OCI-LY7 (cell line): ENCODE measurements at regions not wholly inside any gene's neighbourhood (a gene's known extent, or its start where the extent isn't known, plus 50 kb on each side); places are given as distances from the start of the nearest gene placed in this dataset.

Experiments used
- BruUV-seq: library from RNA; stranded (reverse); fragments of 400-500 nt; replicated peaks from 2 replicates; lab custom pipeline; 2021; lab: Mats Ljungman, UMichigan
- CTCF ChIA-PET: fragments of 300-600 bp; sonication (Branson Sonifier 250); formaldehyde crosslinking; loops from one replicate; lab custom pipeline; 2022; ENCODE audit warnings: antibody characterized with exemption; ENCODE audit not compliant: unreplicated experiment; lab: Charles Lee
- POLR2A ChIA-PET: fragments of 300-600 bp; sonication (Branson Sonifier 250); formaldehyde crosslinking; loops from one replicate; lab custom pipeline; 2022; ENCODE audit warnings: antibody characterized with exemption; lab: Charles Lee
- DNase-seq: peaks from one replicate; pipeline ENCODE4 v3.0.0-alpha.2; 2015; ENCODE audit warnings: low spot score
- H2AFZ ChIP-seq: fragments of 200-600 bp; sonication (generic), shearing (Covaris generic); 2 replicates; pipeline ENCODE4 v1.6.1; 2014; ENCODE audit warnings: mild to moderate bottlenecking, antibody characterized with exemption, low read length, moderate library complexity
- H3K27ac ChIP-seq: fragments of 200-600 bp; sonication (generic); 2 replicates; pipeline ENCODE4 v1.5.1; 2014; ENCODE audit warnings: mixed run types, low read depth, mild to moderate bottlenecking, moderate library complexity, low read length, inconsistent platforms; ENCODE audit not compliant: poor library complexity, severe bottlenecking
- H3K36me3 ChIP-seq: fragments of 200-600 bp; sonication (generic); 2 replicates; pipeline ENCODE4 v1.6.1; 2014; ENCODE audit warnings: mild to moderate bottlenecking, antibody characterized with exemption, low read length, moderate library complexity, mixed read lengths; ENCODE audit not compliant: insufficient read depth
- H3K4me1 ChIP-seq: fragments of 200-600 bp; sonication (generic); 2 replicates; pipeline ENCODE4 v1.5.1; 2014; ENCODE audit warnings: mild to moderate bottlenecking, low read length; ENCODE audit not compliant: insufficient read depth, poor library complexity, severe bottlenecking
- H3K4me2 ChIP-seq: fragments of 200-600 bp; sonication (generic); 2 replicates; pipeline ENCODE4 v1.6.1; 2014; ENCODE audit warnings: mild to moderate bottlenecking, low read length
- H3K4me3 ChIP-seq: fragments of 200-600 bp; sonication (generic); 2 replicates; pipeline ENCODE4 v1.5.1; 2014; ENCODE audit warnings: mild to moderate bottlenecking, low read depth, low read length; ENCODE audit not compliant: poor library complexity, severe bottlenecking
- H3K79me2 ChIP-seq: fragments of 200-600 bp; sonication (generic); 2 replicates; pipeline ENCODE4 v1.6.1; 2016; ENCODE audit warnings: low read depth, mild to moderate bottlenecking, low read length, moderate library complexity, mixed read lengths; ENCODE audit not compliant: insufficient read depth
- H3K9me2 ChIP-seq: fragments of 200-600 bp; sonication (generic); 2 replicates; pipeline ENCODE4 v1.6.1; 2016; ENCODE audit warnings: mild to moderate bottlenecking, low read length, mixed read lengths; ENCODE audit not compliant: insufficient read depth
- H3K9me3 ChIP-seq: fragments of 200-600 bp; sonication (generic); 2 replicates; pipeline ENCODE4 v1.6.1; 2014; ENCODE audit warnings: mild to moderate bottlenecking, mixed run types, low read length, mixed read lengths
- H4K20me1 ChIP-seq: fragments of 200-600 bp; sonication (generic); 2 replicates; pipeline ENCODE4 v1.6.1; 2014; ENCODE audit warnings: mild to moderate bottlenecking, antibody characterized with exemption, low read length, moderate library complexity, mixed read lengths; ENCODE audit not compliant: insufficient read depth
- CTCF ChIP-seq: fragments of 200-600 bp; sonication (generic); conservative IDR thresholded peaks from 2 replicates; pipeline ENCODE4 v1.5.1; 2014; ENCODE audit warnings: mild to moderate bottlenecking, antibody characterized with exemption, low read length, moderate library complexity, mixed read lengths
- EZH2phosphoT487 ChIP-seq: fragments of 200-600 bp; sonication (generic); IDR thresholded peaks from 2 replicates; pipeline ENCODE4 v1.6.1; 2018; ENCODE audit warnings: low read depth, borderline replicate concordance, mild to moderate bottlenecking, mixed run types, antibody characterized with exemption, low read length, moderate library complexity, mixed read lengths
- intact Hi-C: fragments of 100-400 bp; cut with micrococcal nuclease; formaldehyde crosslinking; loops from one replicate; pipeline ENCODE4 v1.10.0; 2022; ENCODE audit not compliant: unreplicated experiment

- Histone ChIP-seq H3K9me3 (no peaks in the 10 kb centered on the region), H2AFZ (no peak overlapping the region), H3K36me3 (no peaks in the 10 kb centered on the region), H3K9me2 (no peaks in the 10 kb centered on the region), H3K4me2 (no peak overlapping the region), H3K79me2 (no peaks in the 10 kb centered on the region), H3K4me1 (no peaks in the 10 kb centered on the region), H3K4me3 (no peak overlapping the region), H3K27ac (no peak overlapping the region), H4K20me1 (no peaks in the 10 kb centered on the region)
- BruUV-seq: no TSS peak
- no peak for DNase-seq
- TF ChIP-seq EZH2phosphoT487 (no peak), CTCF (no peak)
- ChIA-PET CTCF (no interaction called here), POLR2A (no interaction called here)
- intact Hi-C loops: no loop called here
Measured at GRCh38 chr1:94600556-94600955, 59.0 kb upstream of the F3 start.

GRCh38 chr1:94599095-94599813 lies 57.7 kb upstream of the F3 start:
- Histone ChIP-seq H4K20me1 (no peaks in the 10 kb centered on the region), H3K9me3 (no peaks in the 10 kb centered on the region), H3K27ac (no peak overlapping the region), H3K4me3 (no peak overlapping the region), H3K79me2 (no peaks in the 10 kb centered on the region), H3K4me2 (no peak overlapping the region), H3K4me1 (no peaks in the 10 kb centered on the region), H2AFZ (no peak overlapping the region), H3K9me2 (no peaks in the 10 kb centered on the region), H3K36me3 (no peaks in the 10 kb centered on the region)
- DNase-seq: no peak
- intact Hi-C loops: no loop called here
- POLR2A ChIA-PET: interaction anchor here (0.6 kb wide), 1 partner anchor 402 kb away, joined by 4 read pairs; no protein-coding TSS in a partner anchor
- CTCF ChIA-PET: no interaction called here
- no peak for TF ChIP-seq CTCF
- no peak for TF ChIP-seq EZH2phosphoT487
- BruUV-seq: no TSS peak

- TF ChIP-seq CTCF: no peak
- TF ChIP-seq EZH2phosphoT487: no peak
- Histone ChIP-seq H3K9me3 (no peaks in the 10 kb centered on the region), H3K79me2 (no peaks in the 10 kb centered on the region), H3K27ac (no peak overlapping the region), H3K4me1 (no peaks in the 10 kb centered on the region), H4K20me1 (no peaks in the 10 kb centered on the region), H2AFZ (no peak overlapping the region), H3K9me2 (no peaks in the 10 kb centered on the region), H3K4me2 (no peak overlapping the region), H3K36me3 (no peaks in the 10 kb centered on the region), H3K4me3 (no peak overlapping the region)
- DNase-seq: no peak
- ChIA-PET CTCF (no interaction called here), POLR2A (interaction anchor here (0.5 to 0.9 kb wide), 2 partner anchors 14 to 517 kb away, joined by 3 read pairs; no protein-coding TSS in a partner anchor)
- intact Hi-C loops: no loop called here
- BruUV-seq: no TSS peak
Measured at GRCh38 chr1:94597701-94598100, 56.1 kb upstream of the F3 start.
